ENCODE measurements at regions not wholly inside any gene's neighbourhood (a gene's known extent, or its start where the extent isn't known, plus 50 kb on each side); places are given as distances from the start of the nearest gene placed in this dataset.
"Not testable (repeated sequence)": the region's sequence is repeated elsewhere in the genome, so short reads cannot be mapped to it uniquely, and the experiment has no call there.

DNA sequence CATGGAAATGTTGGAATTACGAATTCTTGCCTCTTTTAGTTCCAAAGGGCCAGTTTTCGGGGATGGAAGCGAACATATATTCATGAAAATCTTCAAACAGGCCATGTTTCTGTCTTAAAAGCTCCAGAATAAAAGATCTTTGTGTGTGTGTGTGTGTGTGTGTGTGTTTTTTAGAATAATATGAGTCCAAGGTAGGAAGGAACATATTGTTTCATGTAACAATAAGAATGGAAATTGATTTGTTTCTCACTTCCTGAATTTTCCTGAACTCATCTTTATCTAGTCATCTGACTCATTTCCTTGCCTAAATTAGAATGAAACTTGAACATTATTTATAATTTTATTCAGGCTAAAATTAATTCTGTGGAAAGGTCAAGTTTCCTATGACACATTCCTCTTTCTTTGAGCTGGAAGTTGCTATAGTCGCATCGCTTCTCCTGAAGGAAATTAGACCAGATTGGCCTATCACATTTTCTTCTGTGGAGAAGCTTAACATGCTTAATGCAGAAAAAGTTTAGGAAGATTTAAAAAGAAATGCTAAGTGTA, 805.1 kb upstream of the ADAMTS5 start:
- H3K27me3 ChIP-seq (ENCODE audit: control insufficient read depth, extremely low read depth, insufficient read depth, low read length), result no peaks in the 10 kb centered on the region
- no peaks in the 10 kb centered on the region for H4K20me1 ChIP-seq (ENCODE audit: control insufficient read depth, extremely low read depth, insufficient read depth, low read length)
- H3K9me1 ChIP-seq (ENCODE audit: control insufficient read depth, extremely low read depth, insufficient read depth, low read length), result no peaks in the 10 kb centered on the region
- TF ChIP-seq, protein P1, sequence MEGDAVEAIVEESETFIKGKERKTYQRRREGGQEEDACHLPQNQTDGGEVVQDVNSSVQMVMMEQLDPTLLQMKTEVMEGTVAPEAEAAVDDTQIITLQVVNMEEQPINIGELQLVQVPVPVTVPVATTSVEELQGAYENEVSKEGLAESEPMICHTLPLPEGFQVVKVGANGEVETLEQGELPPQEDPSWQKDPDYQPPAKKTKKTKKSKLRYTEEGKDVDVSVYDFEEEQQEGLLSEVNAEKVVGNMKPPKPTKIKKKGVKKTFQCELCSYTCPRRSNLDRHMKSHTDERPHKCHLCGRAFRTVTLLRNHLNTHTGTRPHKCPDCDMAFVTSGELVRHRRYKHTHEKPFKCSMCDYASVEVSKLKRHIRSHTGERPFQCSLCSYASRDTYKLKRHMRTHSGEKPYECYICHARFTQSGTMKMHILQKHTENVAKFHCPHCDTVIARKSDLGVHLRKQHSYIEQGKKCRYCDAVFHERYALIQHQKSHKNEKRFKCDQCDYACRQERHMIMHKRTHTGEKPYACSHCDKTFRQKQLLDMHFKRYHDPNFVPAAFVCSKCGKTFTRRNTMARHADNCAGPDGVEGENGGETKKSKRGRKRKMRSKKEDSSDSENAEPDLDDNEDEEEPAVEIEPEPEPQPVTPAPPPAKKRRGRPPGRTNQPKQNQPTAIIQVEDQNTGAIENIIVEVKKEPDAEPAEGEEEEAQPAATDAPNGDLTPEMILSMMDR (optimal IDR thresholded peaks at IDR 0.05 in 1 of 3, IDR thresholded peaks at IDR 0.05 in 1 of 3, conservative IDR thresholded peaks at IDR 0.05 in 1 of 3; ENCODE audit: extremely low read depth in 1 of 3, insufficient read depth in 2 of 3, low read length in 3 of 3), result no peak
- TF ChIP-seq EZH2 (IDR thresholded peaks at IDR 0.05; ENCODE audit: low read length), result no peak
- H3K9ac ChIP-seq (ENCODE audit: control insufficient read depth, extremely low read depth, insufficient read depth, low read length), result no peak overlapping the region
- no peaks in the 10 kb centered on the region for H3K4me1 ChIP-seq (ENCODE audit: control insufficient read depth, extremely low read depth, insufficient read depth, low read length)
- DNase-seq (ENCODE audit: low read depth, low spot score), result no peak
- no peaks in the 10 kb centered on the region for H3K9me3 ChIP-seq (ENCODE audit: control insufficient read depth, low read depth, low read length)
- no peaks in the 10 kb centered on the region for H3K36me3 ChIP-seq (ENCODE audit: control insufficient read depth in 2 of 2, extremely low read depth in 1 of 2, insufficient read depth in 2 of 2, low read length in 2 of 2)
- dilution Hi-C loops (cut with MboI; ENCODE audit: extremely low pct_ligation_motif_present, low sequenced_read_pairs), result no loop called here
- no peak overlapping the region for H3K4me3 ChIP-seq (ENCODE audit: control insufficient read depth in 2 of 3, extremely low read depth in 1 of 3, insufficient read depth in 2 of 3, low read depth in 1 of 3, low read length in 3 of 3)
- FAIRE-seq, result no peak
- H3K4me2 ChIP-seq (ENCODE audit: control insufficient read depth, extremely low read depth, insufficient read depth, low read depth, low read length), result no peak overlapping the region
- no peaks in the 10 kb centered on the region for H3K79me2 ChIP-seq (ENCODE audit: control insufficient read depth, insufficient read depth, low read length)
- H3K27ac ChIP-seq (ENCODE audit: control insufficient read depth, insufficient read depth, low read length), result no peak overlapping the region
- H2AFZ ChIP-seq (ENCODE audit: control insufficient read depth, low read length), result no peak overlapping the region

DNA sequence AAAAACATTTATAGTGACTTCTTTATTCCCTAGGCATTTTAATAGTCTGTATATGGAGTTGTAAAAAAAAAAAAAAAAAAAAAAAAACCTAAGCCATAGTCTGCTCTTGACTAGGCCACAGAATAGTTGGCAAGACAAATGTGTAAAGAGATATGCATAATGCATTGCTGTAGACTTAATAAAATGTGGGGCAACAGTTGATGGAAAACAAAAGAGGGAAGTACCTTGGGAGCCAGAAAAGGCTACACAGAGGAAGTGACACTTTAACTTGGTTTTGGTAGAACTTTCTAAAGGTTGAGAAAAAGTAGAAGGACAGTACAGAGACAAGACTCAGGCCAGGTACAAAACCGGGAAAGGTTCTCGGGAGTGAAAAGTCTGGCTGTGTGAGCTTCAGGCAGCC, 802.9 kb upstream of the ADAMTS5 start:
- no peak for DNase-seq (ENCODE audit: low read depth, low spot score)
- H3K4me2 ChIP-seq (ENCODE audit: control insufficient read depth, extremely low read depth, insufficient read depth, low read depth, low read length), result no peak overlapping the region
- H2AFZ ChIP-seq (ENCODE audit: control insufficient read depth, low read length), result no peak overlapping the region
- dilution Hi-C loops (cut with MboI; ENCODE audit: extremely low pct_ligation_motif_present, low sequenced_read_pairs), result no loop called here
- no peak for FAIRE-seq
- H3K9me1 ChIP-seq (ENCODE audit: control insufficient read depth, extremely low read depth, insufficient read depth, low read length), result no peaks in the 10 kb centered on the region
- H3K36me3 ChIP-seq (ENCODE audit: control insufficient read depth in 2 of 2, extremely low read depth in 1 of 2, insufficient read depth in 2 of 2, low read length in 2 of 2), result no peaks in the 10 kb centered on the region
- no peak overlapping the region for H3K9ac ChIP-seq (ENCODE audit: control insufficient read depth, extremely low read depth, insufficient read depth, low read length)
- no peak overlapping the region for H3K4me3 ChIP-seq (ENCODE audit: control insufficient read depth in 2 of 3, extremely low read depth in 1 of 3, insufficient read depth in 2 of 3, low read depth in 1 of 3, low read length in 3 of 3)
- no peaks in the 10 kb centered on the region for H3K4me1 ChIP-seq (ENCODE audit: control insufficient read depth, extremely low read depth, insufficient read depth, low read length)
- H3K9me3 ChIP-seq (ENCODE audit: control insufficient read depth, low read depth, low read length), result no peaks in the 10 kb centered on the region
- no peaks in the 10 kb centered on the region for H4K20me1 ChIP-seq (ENCODE audit: control insufficient read depth, extremely low read depth, insufficient read depth, low read length)
- no peaks in the 10 kb centered on the region for H3K27me3 ChIP-seq (ENCODE audit: control insufficient read depth, extremely low read depth, insufficient read depth, low read length)
- H3K27ac ChIP-seq (ENCODE audit: control insufficient read depth, insufficient read depth, low read length), result no peak overlapping the region
- H3K79me2 ChIP-seq (ENCODE audit: control insufficient read depth, insufficient read depth, low read length), result no peaks in the 10 kb centered on the region
- TF ChIP-seq, protein P1 (optimal IDR thresholded peaks at IDR 0.05 in 1 of 3, IDR thresholded peaks at IDR 0.05 in 1 of 3, conservative IDR thresholded peaks at IDR 0.05 in 1 of 3; ENCODE audit: extremely low read depth in 1 of 3, insufficient read depth in 2 of 3, low read length in 3 of 3), result no peak
- no peak for TF ChIP-seq EZH2 (IDR thresholded peaks at IDR 0.05; ENCODE audit: low read length)

DNA sequence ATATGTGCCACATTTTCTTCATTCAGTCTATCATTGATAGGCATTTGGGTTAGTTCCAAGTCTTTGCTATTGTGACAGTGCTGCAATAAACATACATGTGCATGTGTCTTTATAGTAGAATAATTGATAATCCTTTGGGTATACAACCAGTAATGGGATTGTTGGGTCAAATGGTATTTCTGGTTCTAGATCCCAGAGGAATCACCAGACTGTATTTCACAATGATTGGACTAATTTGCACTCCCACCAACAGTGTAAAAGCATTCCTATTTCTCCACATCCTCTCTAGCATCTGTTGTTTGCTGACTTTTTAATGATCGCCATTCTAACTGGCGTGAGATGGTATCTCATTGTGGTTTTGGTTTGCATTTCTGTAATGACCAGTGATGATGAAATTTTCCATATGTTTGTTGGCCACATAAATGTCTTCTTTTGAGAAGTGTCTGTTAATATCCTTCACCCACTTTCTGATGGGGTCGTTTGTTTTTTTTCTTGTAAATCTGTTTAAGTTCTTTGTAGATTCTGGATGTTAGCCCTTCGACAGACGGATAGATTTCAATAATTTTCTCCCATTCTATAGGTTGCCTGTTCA, 801.3 kb upstream of the ADAMTS5 start:
- H3K36me3 ChIP-seq (ENCODE audit: control insufficient read depth in 2 of 2, extremely low read depth in 1 of 2, insufficient read depth in 2 of 2, low read length in 2 of 2); H3K27ac ChIP-seq (ENCODE audit: control insufficient read depth, insufficient read depth, low read length); H2AFZ ChIP-seq (ENCODE audit: control insufficient read depth, low read length); H4K20me1 ChIP-seq (ENCODE audit: control insufficient read depth, extremely low read depth, insufficient read depth, low read length); H3K79me2 ChIP-seq (ENCODE audit: control insufficient read depth, insufficient read depth, low read length); H3K4me3 ChIP-seq (ENCODE audit: control insufficient read depth in 2 of 3, extremely low read depth in 1 of 3, insufficient read depth in 2 of 3, low read depth in 1 of 3, low read length in 3 of 3); H3K9me3 ChIP-seq (ENCODE audit: control insufficient read depth, low read depth, low read length); H3K9ac ChIP-seq (ENCODE audit: control insufficient read depth, extremely low read depth, insufficient read depth, low read length); H3K4me2 ChIP-seq (ENCODE audit: control insufficient read depth, extremely low read depth, insufficient read depth, low read depth, low read length); dilution Hi-C loops (cut with MboI; ENCODE audit: extremely low pct_ligation_motif_present, low sequenced_read_pairs); H3K4me1 ChIP-seq (ENCODE audit: control insufficient read depth, extremely low read depth, insufficient read depth, low read length); DNase-seq (ENCODE audit: low read depth, low spot score); FAIRE-seq; H3K27me3 ChIP-seq (ENCODE audit: control insufficient read depth, extremely low read depth, insufficient read depth, low read length); H3K9me1 ChIP-seq (ENCODE audit: control insufficient read depth, extremely low read depth, insufficient read depth, low read length): not testable (repeated sequence)
